ENCODE measurements at regions not wholly inside any gene's neighbourhood (a gene's known extent, or its start where the extent isn't known, plus 50 kb on each side); places are given as distances from the start of the nearest gene placed in this dataset.

GRCh38 chr7:17589671-17590070 lies 291.2 kb downstream of the AHR start:
- Histone ChIP-seq H2AFZ (ENCODE audit: low read depth, low read length) (no peak overlapping the region), H4K20me1 (ENCODE audit: insufficient read depth) (no peaks in the 10 kb centered on the region), H3K27me3 (ENCODE audit: insufficient read depth, low read depth, low read length) (no peaks in the 10 kb centered on the region), H3K9ac (ENCODE audit: low read length) (no peak overlapping the region), H3K9me2 (ENCODE audit: insufficient read depth, low read length) (no peaks in the 10 kb centered on the region), H3K79me2 (replicated peaks; ENCODE audit: insufficient read depth, low read length) (no peaks in the 10 kb centered on the region), H3K4me2 (ENCODE audit: low read length) (no peak overlapping the region), H3K27ac (ENCODE audit: low read length) (no peak overlapping the region), H3K4me3 (ENCODE audit: low read length) (no peak overlapping the region), H3K9me3 (ENCODE audit: low read length) (no peaks in the 10 kb centered on the region), H3F3A (ENCODE audit: insufficient read depth, low read length, poor library complexity, severe bottlenecking) (no peaks in the 10 kb centered on the region), H3K36me3 (ENCODE audit: insufficient read depth, low read length) (no peaks in the 10 kb centered on the region)
- no peak for TF ChIP-seq TAF1 (IDR thresholded peaks at IDR 0.05; ENCODE audit: low read depth)
- no peak for TF ChIP-seq EP300 (conservative IDR thresholded peaks at IDR 0.05; ENCODE audit: poor library complexity, severe bottlenecking)
- no peak for TF ChIP-seq EZH2 (IDR thresholded peaks at IDR 0.05; ENCODE audit: borderline replicate concordance, insufficient read depth, low read length, poor library complexity, severe bottlenecking)
- no peak for TF ChIP-seq SMC3 (conservative IDR thresholded peaks at IDR 0.05; ENCODE audit: poor library complexity)
- no peak for TF ChIP-seq MXI1 (conservative IDR thresholded peaks at IDR 0.05; ENCODE audit: poor library complexity, severe bottlenecking)
- no peak for TF ChIP-seq RAD21 (conservative IDR thresholded peaks at IDR 0.05)
- TF ChIP-seq CTCF (IDR thresholded peaks at IDR 0.05; ENCODE audit: poor library complexity, severe bottlenecking), result no peak

GRCh38 chr7:17590221-17590620 lies 291.8 kb downstream of the AHR start:
- Histone ChIP-seq H4K20me1 (ENCODE audit: insufficient read depth) (no peaks in the 10 kb centered on the region), H3K9me3 (ENCODE audit: low read length) (no peaks in the 10 kb centered on the region), H3F3A (ENCODE audit: insufficient read depth, low read length, poor library complexity, severe bottlenecking) (no peaks in the 10 kb centered on the region), H3K9me2 (ENCODE audit: insufficient read depth, low read length) (no peaks in the 10 kb centered on the region), H3K27me3 (ENCODE audit: insufficient read depth, low read depth, low read length) (no peaks in the 10 kb centered on the region), H3K9ac (ENCODE audit: low read length) (no peak overlapping the region), H3K36me3 (ENCODE audit: insufficient read depth, low read length) (no peaks in the 10 kb centered on the region), H3K4me2 (ENCODE audit: low read length) (no peak overlapping the region), H3K4me3 (ENCODE audit: low read length) (no peak overlapping the region), H3K79me2 (replicated peaks; ENCODE audit: insufficient read depth, low read length) (no peaks in the 10 kb centered on the region), H3K27ac (ENCODE audit: low read length) (no peak overlapping the region), H2AFZ (ENCODE audit: low read depth, low read length) (no peak overlapping the region)
- TF ChIP-seq SMC3 (conservative IDR thresholded peaks at IDR 0.05; ENCODE audit: poor library complexity) (no peak), EZH2 (IDR thresholded peaks at IDR 0.05; ENCODE audit: borderline replicate concordance, insufficient read depth, low read length, poor library complexity, severe bottlenecking) (no peak), POLR2AphosphoS5 (IDR thresholded peaks at IDR 0.05) (no peak), RAD21 (conservative IDR thresholded peaks at IDR 0.05) (no peak)

GRCh38 chr7:17593819-17594419 lies 295.5 kb downstream of the AHR start:
- H3K79me2 ChIP-seq (replicated peaks; ENCODE audit: insufficient read depth, low read length), result no peaks in the 10 kb centered on the region
- H3K9ac ChIP-seq (ENCODE audit: low read length), result no peak overlapping the region
- no peak for TF ChIP-seq TAF1 (IDR thresholded peaks at IDR 0.05; ENCODE audit: low read depth)
- TF ChIP-seq MXI1 (conservative IDR thresholded peaks at IDR 0.05; ENCODE audit: poor library complexity, severe bottlenecking), result no peak
- TF ChIP-seq POLR2AphosphoS5 (IDR thresholded peaks at IDR 0.05), result no peak
- TF ChIP-seq CTCF (IDR thresholded peaks at IDR 0.05; ENCODE audit: poor library complexity, severe bottlenecking), result no peak
- no peak for TF ChIP-seq RAD21 (conservative IDR thresholded peaks at IDR 0.05)
- no peak for TF ChIP-seq SMC3 (conservative IDR thresholded peaks at IDR 0.05; ENCODE audit: poor library complexity)
- TF ChIP-seq REST (IDR thresholded peaks at IDR 0.05; ENCODE audit: borderline replicate concordance), result no peak
- no peak for TF ChIP-seq EP300 (conservative IDR thresholded peaks at IDR 0.05; ENCODE audit: poor library complexity, severe bottlenecking)
- no peak for TF ChIP-seq EZH2 (IDR thresholded peaks at IDR 0.05; ENCODE audit: borderline replicate concordance, insufficient read depth, low read length, poor library complexity, severe bottlenecking)
- no peak overlapping the region for H3K4me2 ChIP-seq (ENCODE audit: low read length)
- H3K27me3 ChIP-seq (ENCODE audit: insufficient read depth, low read depth, low read length), result no peaks in the 10 kb centered on the region
- H2AFZ ChIP-seq (ENCODE audit: low read depth, low read length), result no peak overlapping the region
- H3K27ac ChIP-seq (ENCODE audit: low read length), result no peak overlapping the region
- no peaks in the 10 kb centered on the region for H4K20me1 ChIP-seq (ENCODE audit: insufficient read depth)
- H3K9me2 ChIP-seq (ENCODE audit: insufficient read depth, low read length), result no peaks in the 10 kb centered on the region
- H3F3A ChIP-seq (ENCODE audit: insufficient read depth, low read length, poor library complexity, severe bottlenecking), result no peaks in the 10 kb centered on the region
- H3K4me3 ChIP-seq (ENCODE audit: low read length), result no peak overlapping the region
- H3K9me3 ChIP-seq (ENCODE audit: low read length), result no peaks in the 10 kb centered on the region
- no peaks in the 10 kb centered on the region for H3K36me3 ChIP-seq (ENCODE audit: insufficient read depth, low read length)
